LNCaP clone FGC (cell line): ENCODE measurements at regions not wholly inside any gene's neighbourhood (a gene's known extent, or its start where the extent isn't known, plus 50 kb on each side); places are given as distances from the start of the nearest gene placed in this dataset.

ENCODE experiments used
- DNase-seq: peaks from one replicate; pipeline ENCODE4 v3.0.0-alpha.2; 2011; ENCODE audit warnings: low read depth
- H3K4me3 ChIP-seq: 2 replicates; pipeline ENCODE4 v1.5.1; 2011; ENCODE audit warnings: mild to moderate bottlenecking, low read depth, low read length, control low read depth
- CTCF ChIP-seq: IDR thresholded peaks from 2 replicates; pipeline ENCODE4 v1.5.1; 2012; ENCODE audit warnings: mild to moderate bottlenecking; ENCODE audit not compliant: control insufficient read depth, insufficient read depth; ENCODE audit errors: extremely low read depth

GRCh38 chr1:177659281-177659680 is 310.6 kb downstream of the SEC16B start:
- TF ChIP-seq CTCF, result no peak
- no peak overlapping the region for H3K4me3 ChIP-seq
- no peak for DNase-seq

DNA sequence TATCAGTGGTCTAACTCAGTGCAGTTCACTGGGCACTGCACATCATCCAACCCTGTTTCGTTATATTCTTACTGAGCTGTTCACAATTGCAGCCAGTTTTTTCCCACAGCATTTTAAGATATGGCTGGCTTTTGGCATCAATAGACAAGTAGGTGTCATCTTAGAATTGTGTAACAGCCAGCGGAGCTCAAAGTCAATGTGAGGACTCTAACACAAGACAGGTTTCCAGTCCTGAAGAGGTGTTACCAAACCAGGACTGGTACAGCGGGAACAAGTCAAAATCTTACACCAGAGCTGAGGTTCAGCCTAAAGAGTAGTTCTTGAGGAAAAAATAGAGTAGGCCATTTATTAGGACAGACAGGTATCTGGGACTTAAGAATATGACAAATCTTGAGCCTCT is 313.3 kb downstream of the SEC16B start:
- H3K4me3 ChIP-seq, result no peak overlapping the region
- DNase-seq, result no peak
- no peak for TF ChIP-seq CTCF

DNA sequence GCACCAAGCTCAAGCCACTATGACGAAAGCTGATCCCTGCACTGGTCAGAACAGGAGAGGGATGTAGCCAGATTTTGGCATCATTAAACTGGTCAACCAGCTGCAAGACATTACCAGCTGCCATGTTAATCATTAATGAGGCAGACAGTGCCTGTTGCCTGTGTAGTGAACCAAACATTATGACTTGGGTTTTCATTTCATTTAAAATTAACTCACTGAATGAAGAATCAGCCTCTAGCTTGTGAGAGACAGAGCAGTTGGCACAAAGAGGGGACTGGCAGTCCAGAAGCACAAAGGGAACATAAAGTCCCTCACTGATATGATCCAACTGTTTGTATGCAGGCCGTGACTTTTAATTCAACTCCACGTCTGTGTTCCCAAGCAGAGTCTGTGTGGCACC is 318.9 kb downstream of the SEC16B start:
- no peak for DNase-seq
- TF ChIP-seq CTCF, result no peak

DNA sequence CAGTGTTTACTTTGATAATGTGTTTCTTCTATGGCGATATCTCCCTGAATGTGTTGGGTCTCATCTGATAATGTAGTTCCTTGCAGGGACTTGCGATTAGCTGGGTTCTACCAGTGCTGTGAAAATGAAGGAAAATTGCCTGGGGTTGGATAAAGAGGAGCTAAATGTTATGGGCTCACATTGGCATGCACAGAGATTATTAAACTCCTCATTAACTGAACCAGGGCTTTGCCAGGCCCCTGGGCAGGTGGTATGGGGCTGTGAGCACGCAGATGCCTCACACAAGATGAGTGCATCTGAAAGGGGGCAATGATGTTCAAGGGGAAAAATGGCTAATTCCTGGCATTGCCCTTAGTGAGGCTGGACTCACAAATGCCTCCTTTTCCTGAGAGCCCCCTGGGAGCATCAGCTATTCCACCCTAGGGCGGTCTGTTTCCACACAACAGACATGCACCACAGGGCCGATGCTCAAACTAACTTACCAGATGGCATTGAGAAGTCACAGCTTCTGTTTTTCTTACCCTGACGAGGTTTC is 321.1 kb downstream of the SEC16B start:
- no peak for DNase-seq
- no peak overlapping the region for H3K4me3 ChIP-seq
- TF ChIP-seq CTCF, result no peak

More for the DNA sequence above, 318.9 kb downstream of the SEC16B start:
- no peak overlapping the region for H3K4me3 ChIP-seq

- H3K4me3 ChIP-seq, result no peak overlapping the region
- TF ChIP-seq CTCF, result no peak
- DNase-seq, result no peak
Observed at GRCh38 chr1:177648138-177648537, 321.7 kb downstream of the SEC16B start.

GRCh38 chr1:177646757-177647730 is 322.8 kb downstream of the SEC16B start:
- no peak overlapping the region for H3K4me3 ChIP-seq
- TF ChIP-seq CTCF, result no peak
- no peak for DNase-seq
